GM21576 (cell line): ENCODE measurements at regions not wholly inside any gene's neighbourhood (a gene's known extent, or its start where the extent isn't known, plus 50 kb on each side); places are given as distances from the start of the nearest gene placed in this dataset.

Source experiments
- ATAC-seq: cut with Tn5 transposase; IDR thresholded peaks from one replicate; pipeline ENCODE4 v1.9.1; 2021; ENCODE audit warnings: mild to moderate bottlenecking, moderate library complexity; ENCODE audit not compliant: unreplicated experiment

GRCh38 chr4:176970853-176971252, 178.1 kb upstream of the VEGFC start:
- no peak for ATAC-seq

- no peak for ATAC-seq
These were observed 178.9 kb upstream of the VEGFC start for GRCh38 chr4:176971576-176972115.

GRCh38 chr4:176979416-176979815, 186.7 kb upstream of the VEGFC start:
- no peak for ATAC-seq

- ATAC-seq = no peak
These were observed 188.4 kb upstream of the VEGFC start for GRCh38 chr4:176981074-176981473.

GRCh38 chr4:176981551-176981950, 188.8 kb upstream of the VEGFC start:
- ATAC-seq = no peak

GRCh38 chr4:176988226-176988625, 195.5 kb upstream of the VEGFC start:
- ATAC-seq = no peak

GRCh38 chr4:176989186-176989585, 196.5 kb upstream of the VEGFC start:
- no peak for ATAC-seq

GRCh38 chr4:176999935-177000543, 207.3 kb upstream of the VEGFC start:
- no peak for ATAC-seq

GRCh38 chr4:177001271-177002175, 208.8 kb upstream of the VEGFC start:
- ATAC-seq = no peak

- no peak for ATAC-seq
These were observed 213.0 kb upstream of the VEGFC start for GRCh38 chr4:177005674-177006230.

- ATAC-seq = no peak
These were observed 213.6 kb upstream of the VEGFC start for GRCh38 chr4:177006331-177006730.

GRCh38 chr4:177008071-177008835, 215.5 kb upstream of the VEGFC start:
- ATAC-seq = no peak

- no peak for ATAC-seq
These were observed 216.2 kb upstream of the VEGFC start for GRCh38 chr4:177008836-177009501.

- no peak for ATAC-seq
These were observed 217.7 kb upstream of the VEGFC start for GRCh38 chr4:177010418-177010817.

GRCh38 chr4:177012918-177013545, 220.3 kb upstream of the VEGFC start:
- no peak for ATAC-seq

GRCh38 chr4:177016541-177017141, 223.9 kb upstream of the VEGFC start:
- no peak for ATAC-seq

- no peak for ATAC-seq
These were observed 231.2 kb upstream of the VEGFC start for GRCh38 chr4:177023951-177024350.

- ATAC-seq = no peak
These were observed 239.6 kb upstream of the VEGFC start for GRCh38 chr4:177032341-177032740.

GRCh38 chr4:177033135-177033534, 240.4 kb upstream of the VEGFC start:
- ATAC-seq = no peak

GRCh38 chr4:177033632-177034031, 240.9 kb upstream of the VEGFC start:
- ATAC-seq = no peak
